HAP-1 (cell line): ENCODE measurements at regions not wholly inside any gene's neighbourhood (a gene's known extent, or its start where the extent isn't known, plus 50 kb on each side); places are given as distances from the start of the nearest gene placed in this dataset.

ENCODE experiments used
- DNase-seq, 2 experiments: peaks; one replicate each; pipeline ENCODE4 v3.0.0-alpha.2; 2016 to 2020; ENCODE audit warnings: low spot score in 2 of 2
- H3K27me3 ChIP-seq: fragments of 250-450 bp; sonication (Bioruptor Pico); 2 replicates; pipeline ENCODE4 v1.5.1; 2020; ENCODE audit warnings: low read depth, mild to moderate bottlenecking, moderate library complexity
- H3K36me3 ChIP-seq: fragments of 250-450 bp; sonication (Bioruptor Pico); replicated peaks from 2 replicates; pipeline ENCODE4 v1.5.1; 2020; ENCODE audit warnings: mild to moderate bottlenecking
- H3K4me1 ChIP-seq: fragments of 250-450 bp; sonication (Bioruptor Pico); 2 replicates; pipeline ENCODE4 v1.5.1; 2020; ENCODE audit warnings: mild to moderate bottlenecking
- H3K4me3 ChIP-seq: fragments of 250-450 bp; sonication (Bioruptor Pico); 2 replicates; pipeline ENCODE4 v1.5.1; 2020; ENCODE audit warnings: mild to moderate bottlenecking, moderate library complexity
- H3K9me3 ChIP-seq: fragments of 250-450 bp; sonication (Bioruptor Pico); 2 replicates; pipeline ENCODE4 v1.5.1; 2020; ENCODE audit warnings: mild to moderate bottlenecking, moderate library complexity
- in situ Hi-C: fragments of 300-500 bp; cut with MboI; formaldehyde crosslinking; loops from 3 replicates; pipeline ENCODE4 v1.14.3; 2020; ENCODE audit warnings: low sequenced_read_pairs, inconsistent platforms, mixed read lengths

DNA sequence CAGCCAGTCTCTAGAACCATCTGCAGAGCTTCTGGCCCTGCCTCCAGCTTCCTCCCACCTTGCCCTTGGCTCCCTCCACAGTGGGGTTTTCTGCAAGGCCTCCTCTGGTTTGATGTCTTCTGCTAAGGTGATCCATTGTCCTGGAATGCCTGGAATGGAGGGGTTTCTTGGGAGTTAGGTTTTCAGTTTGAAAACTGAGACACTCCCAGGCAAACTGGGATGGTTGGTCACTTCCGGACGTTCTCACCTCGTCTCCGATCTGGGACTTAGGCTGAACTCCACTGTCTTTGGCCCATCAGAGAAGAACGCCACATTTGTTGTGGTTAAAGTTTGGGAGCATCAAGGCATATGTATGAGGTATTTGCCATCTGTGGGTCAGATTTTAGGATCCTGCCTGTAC lies 77.4 kb upstream of the KLHL25 start:
- no peak for DNase-seq
- in situ Hi-C loops = no loop called here
- Histone ChIP-seq H3K4me1 (no peaks in the 10 kb centered on the region), H3K4me3 (no peak overlapping the region), H3K36me3 (no peaks in the 10 kb centered on the region), H3K27me3 (peaks cover 46% of the 10 kb centered on the region), H3K9me3 (no peaks in the 10 kb centered on the region)

DNA sequence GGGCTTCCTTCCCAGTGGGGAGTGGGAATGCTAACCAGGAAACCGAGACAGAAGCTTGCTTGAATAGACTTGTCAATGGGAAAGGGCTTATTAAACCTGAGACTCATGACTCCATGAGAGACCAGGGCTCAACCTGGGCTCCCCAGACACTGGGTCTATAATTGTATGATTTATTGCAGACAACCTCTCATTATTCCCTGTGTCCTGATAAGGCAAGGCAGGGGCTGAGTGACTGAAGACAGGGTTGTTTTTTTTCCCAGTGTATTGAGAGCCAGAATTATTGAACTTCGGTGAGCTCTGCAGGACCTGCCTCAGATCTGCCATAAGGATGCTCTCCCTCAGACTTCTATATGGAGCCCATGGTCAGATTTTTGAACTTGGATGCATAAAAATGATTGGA lies 79.5 kb upstream of the KLHL25 start:
- in situ Hi-C loops = no loop called here
- Histone ChIP-seq H3K4me1 (no peaks in the 10 kb centered on the region), H3K36me3 (no peaks in the 10 kb centered on the region), H3K27me3 (peaks cover 50% of the 10 kb centered on the region), H3K9me3 (no peaks in the 10 kb centered on the region), H3K4me3 (no peak overlapping the region)
- no peak for DNase-seq

GRCh38 chr15:85875756-85876155 lies 81.0 kb upstream of the KLHL25 start:
- no peaks in the 10 kb centered on the region for H3K9me3 ChIP-seq
- no peak for DNase-seq
- no peaks in the 10 kb centered on the region for H3K4me1 ChIP-seq
- no peaks in the 10 kb centered on the region for H3K36me3 ChIP-seq
- H3K4me3 ChIP-seq = no peak overlapping the region
- in situ Hi-C loops = no loop called here
- H3K27me3 ChIP-seq = peaks cover 39% of the 10 kb centered on the region

DNA sequence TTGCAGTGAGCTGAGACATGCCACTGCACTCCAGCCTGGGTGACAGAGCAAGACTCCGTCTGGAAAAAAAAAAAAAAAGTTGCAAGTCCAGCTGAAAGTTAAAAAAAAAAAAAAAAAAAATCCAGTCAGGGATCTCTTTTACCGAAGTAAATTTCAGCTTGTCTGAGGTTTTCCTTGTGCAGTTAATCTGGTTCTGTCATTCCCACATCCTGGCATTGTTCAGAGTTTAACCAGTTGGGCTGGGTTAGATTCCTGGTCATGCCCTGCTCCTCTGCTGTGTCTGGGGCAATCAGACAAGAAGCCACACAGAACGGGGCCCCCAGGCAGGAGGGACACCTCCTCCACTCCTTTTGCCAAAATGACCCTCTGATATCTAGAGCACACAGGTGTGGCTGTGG lies 84.1 kb upstream of the KLHL25 start:
- in situ Hi-C loops = no loop called here
- DNase-seq = no peak
- Histone ChIP-seq H3K27me3 (peaks cover 30% of the 10 kb centered on the region), H3K9me3 (0 out of 2 replicates have a peak, but pooled peaks cover 4% of the 10 kb centered on the region), H3K36me3 (no peaks in the 10 kb centered on the region), H3K4me3 (no peak overlapping the region), H3K4me1 (no peaks in the 10 kb centered on the region)

- Histone ChIP-seq H3K9me3 (0 out of 2 replicates have a peak, but pooled peaks cover 4% of the 10 kb centered on the region), H3K36me3 (no peaks in the 10 kb centered on the region), H3K4me1 (no peaks in the 10 kb centered on the region), H3K27me3 (peaks cover 30% of the 10 kb centered on the region), H3K4me3 (no peak overlapping the region)
- in situ Hi-C loops = no loop called here
- no peak for DNase-seq
Observed at GRCh38 chr15:85879334-85880163, 84.8 kb upstream of the KLHL25 start.

- in situ Hi-C loops = no loop called here
- Histone ChIP-seq H3K9me3 (0 out of 2 replicates have a peak, but pooled peaks cover 4% of the 10 kb centered on the region), H3K4me3 (no peak overlapping the region), H3K27me3 (peaks cover 30% of the 10 kb centered on the region), H3K4me1 (no peaks in the 10 kb centered on the region), H3K36me3 (no peaks in the 10 kb centered on the region)
- no peak for DNase-seq
Observed at GRCh38 chr15:85880501-85881190, 85.9 kb upstream of the KLHL25 start.

GRCh38 chr15:85886309-85886811 lies 91.6 kb upstream of the KLHL25 start:
- Histone ChIP-seq H3K4me3 (no peak overlapping the region), H3K9me3 (0 out of 2 replicates have a peak, but pooled peaks cover 4% of the 10 kb centered on the region), H3K36me3 (no peaks in the 10 kb centered on the region), H3K27me3 (peaks cover 51% of the 10 kb centered on the region), H3K4me1 (no peaks in the 10 kb centered on the region)
- in situ Hi-C loops = no loop called here
- no peak for DNase-seq

DNA sequence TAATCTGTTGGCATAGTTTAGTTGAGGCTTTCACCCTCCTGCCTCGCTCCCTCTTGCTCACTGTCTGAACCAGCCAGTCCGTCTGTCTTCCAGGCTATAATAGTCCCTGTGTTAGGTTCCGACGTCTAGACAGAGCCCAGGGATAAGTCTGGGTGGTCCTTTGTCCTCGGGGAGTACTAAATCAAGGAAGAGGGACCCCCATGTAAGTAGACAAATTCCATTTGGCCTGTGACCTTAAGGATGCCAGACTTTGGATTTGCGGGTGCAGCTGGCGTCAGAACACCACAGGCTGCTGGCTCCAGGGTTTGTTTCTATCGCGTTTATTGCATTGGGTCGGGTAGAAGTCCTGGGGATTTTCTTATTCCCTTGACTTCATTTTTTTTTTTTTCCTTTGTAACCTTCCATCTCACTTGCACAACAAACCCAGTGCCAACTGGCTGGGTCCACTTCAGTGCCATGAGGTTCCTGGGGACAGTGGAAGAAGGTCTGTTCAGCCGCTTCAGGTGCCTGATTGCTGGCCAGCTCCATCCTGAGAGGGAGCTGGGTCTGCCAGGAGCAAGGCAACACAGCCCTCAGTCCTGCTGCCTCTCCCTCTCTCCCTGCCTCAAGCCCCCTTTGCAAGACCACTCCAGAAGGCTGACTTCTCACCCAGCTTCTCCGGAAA lies 95.4 kb upstream of the KLHL25 start:
- no peak for DNase-seq
- H3K27me3 ChIP-seq = peaks cover 67% of the 10 kb centered on the region
- in situ Hi-C loops = no loop called here
- no peaks in the 10 kb centered on the region for H3K36me3 ChIP-seq
- no peaks in the 10 kb centered on the region for H3K9me3 ChIP-seq
- no peak overlapping the region for H3K4me3 ChIP-seq
- H3K4me1 ChIP-seq = no peaks in the 10 kb centered on the region

DNA sequence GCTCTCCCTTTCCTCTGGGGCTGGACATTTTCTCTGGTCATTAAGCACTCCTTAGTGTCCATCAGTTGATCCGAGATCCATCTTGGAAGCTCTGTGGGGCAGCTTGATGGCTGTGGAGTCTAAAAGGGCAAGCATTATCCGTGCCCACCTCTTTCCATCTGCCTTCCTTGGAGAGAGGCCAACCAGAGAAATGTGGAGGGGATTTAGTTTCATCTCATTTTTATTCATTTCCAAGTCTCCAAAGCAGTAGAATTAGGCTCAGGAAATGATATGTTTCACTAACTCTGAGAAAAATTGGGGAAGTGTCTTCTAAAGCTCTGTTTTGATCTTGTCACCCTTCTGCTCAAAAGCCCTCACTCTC lies 95.9 kb upstream of the KLHL25 start:
- in situ Hi-C loops = no loop called here
- no peaks in the 10 kb centered on the region for H3K9me3 ChIP-seq
- H3K4me3 ChIP-seq = no peak overlapping the region
- H3K27me3 ChIP-seq = peaks cover 64% of the 10 kb centered on the region
- no peaks in the 10 kb centered on the region for H3K4me1 ChIP-seq
- DNase-seq = no peak
- H3K36me3 ChIP-seq = no peaks in the 10 kb centered on the region

- H3K27me3 ChIP-seq = peaks cover 59% of the 10 kb centered on the region
- DNase-seq = no peak
- no peaks in the 10 kb centered on the region for H3K4me1 ChIP-seq
- no peak overlapping the region for H3K4me3 ChIP-seq
- in situ Hi-C loops = no loop called here
- H3K36me3 ChIP-seq = no peaks in the 10 kb centered on the region
- H3K9me3 ChIP-seq = no peaks in the 10 kb centered on the region
Observed at GRCh38 chr15:85891470-85891869, 96.7 kb upstream of the KLHL25 start.

- in situ Hi-C loops = no loop called here
- Histone ChIP-seq H3K4me3 (no peak overlapping the region), H3K36me3 (no peaks in the 10 kb centered on the region), H3K4me1 (no peaks in the 10 kb centered on the region), H3K9me3 (no peaks in the 10 kb centered on the region), H3K27me3 (peaks cover 53% of the 10 kb centered on the region)
- DNase-seq = no peak
Observed at GRCh38 chr15:85892232-85892631, 97.5 kb upstream of the KLHL25 start.

DNA sequence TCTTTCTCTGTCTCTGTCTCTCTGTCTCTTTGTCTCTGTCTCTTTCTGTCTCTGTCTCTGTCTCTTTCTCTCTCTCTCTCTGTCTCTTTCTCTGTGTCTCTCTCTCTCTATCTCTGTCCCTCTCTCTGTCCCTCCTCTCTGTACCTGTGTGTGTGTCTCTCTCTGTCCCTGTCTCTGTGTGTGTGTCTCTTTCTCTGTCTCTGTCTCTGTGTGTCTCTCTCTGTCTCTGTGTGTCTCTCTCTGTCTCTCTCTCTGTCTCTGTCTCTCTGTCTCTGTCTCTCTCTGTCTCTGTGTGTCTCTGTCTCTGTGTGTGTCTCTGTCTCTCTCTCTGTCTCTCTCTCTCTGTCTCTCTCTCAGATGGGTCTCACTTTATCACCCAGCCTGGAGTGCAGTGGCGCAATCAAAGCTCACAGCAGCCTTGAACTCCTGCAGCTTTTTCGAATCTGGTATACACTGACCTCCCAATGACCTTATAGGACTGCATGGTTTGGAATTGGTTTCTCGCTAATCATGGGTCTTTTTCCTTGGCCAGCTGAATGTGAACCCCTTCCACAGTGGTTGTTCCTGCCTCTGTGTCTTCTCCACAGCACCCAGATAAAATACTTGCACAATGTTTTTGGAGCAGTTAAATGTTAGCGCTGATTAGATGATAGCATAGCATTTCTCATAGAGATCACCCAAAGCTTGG lies 102.6 kb upstream of the KLHL25 start:
- Histone ChIP-seq H3K4me1 (no peaks in the 10 kb centered on the region), H3K36me3 (no peaks in the 10 kb centered on the region), H3K9me3 (no peaks in the 10 kb centered on the region), H3K27me3 (peaks cover 21% of the 10 kb centered on the region), H3K4me3 (no peak overlapping the region)
- DNase-seq = no peak
- in situ Hi-C loops = no loop called here

GRCh38 chr15:85897895-85898717 lies 103.4 kb upstream of the KLHL25 start:
- in situ Hi-C loops = no loop called here
- H3K4me3 ChIP-seq = no peak overlapping the region
- DNase-seq = no peak
- no peaks in the 10 kb centered on the region for H3K36me3 ChIP-seq
- no peaks in the 10 kb centered on the region for H3K4me1 ChIP-seq
- H3K27me3 ChIP-seq = peaks cover 16% of the 10 kb centered on the region
- H3K9me3 ChIP-seq = no peaks in the 10 kb centered on the region
